CD4-positive, alpha-beta T cell treated with Interleukin-15 for 4 hours (primary cell): ENCODE measurements at regions not wholly inside any gene's neighbourhood (a gene's known extent, or its start where the extent isn't known, plus 50 kb on each side); places are given as distances from the start of the nearest gene placed in this dataset.
"Not testable (repeated sequence)": the region's sequence is repeated elsewhere in the genome, so short reads cannot be mapped to it uniquely, and the experiment has no call there.

Experiments used
- DNase-seq: peaks from one replicate; pipeline ENCODE4 v3.0.0-alpha.2; 2020; ENCODE audit warnings: low spot score

DNA sequence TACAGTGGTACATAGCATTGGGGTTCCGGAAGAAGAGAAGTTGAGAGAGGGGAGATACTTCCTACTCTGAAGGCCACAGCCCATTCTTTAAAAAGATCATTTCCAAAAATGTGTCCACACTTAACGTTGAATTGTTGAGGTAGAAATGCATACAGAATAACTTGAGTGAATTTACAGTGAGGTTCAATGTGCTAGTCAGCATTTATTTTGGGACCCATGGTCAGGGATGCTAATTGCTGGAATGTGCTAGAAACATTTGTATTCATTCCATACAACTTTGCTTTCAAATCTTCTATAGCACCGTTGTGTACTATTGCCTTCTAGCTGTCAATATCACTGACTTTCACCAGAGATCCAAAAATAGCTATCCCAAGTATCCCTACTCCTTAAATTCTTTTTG lies 325.9 kb downstream of the SATB2 start:
- DNase-seq = no peak

DNA sequence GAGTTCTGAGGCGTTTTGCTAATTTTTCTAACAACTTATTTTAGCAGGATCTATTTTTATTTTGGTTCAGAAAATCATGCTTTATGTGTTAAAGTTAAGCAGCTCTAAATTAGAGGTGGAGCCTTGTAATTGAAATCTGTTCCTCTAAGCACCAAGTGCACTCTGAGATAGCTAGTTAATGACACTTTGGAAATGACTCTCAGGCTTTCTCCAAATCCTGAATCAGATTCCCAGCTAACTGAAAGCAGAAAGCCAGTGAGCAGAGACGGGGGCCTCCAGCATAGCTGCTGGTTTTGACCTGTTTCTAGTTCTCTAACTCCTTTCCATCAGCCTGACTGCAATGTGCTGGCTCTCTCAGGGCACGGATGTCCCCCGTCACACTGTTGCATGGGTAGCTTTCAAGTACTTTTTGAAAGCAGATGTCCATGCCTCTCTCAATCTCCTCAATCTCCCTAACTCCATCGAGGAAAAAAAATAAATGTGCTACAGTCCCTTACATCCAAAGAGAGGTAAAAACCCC lies 326.5 kb downstream of the SATB2 start:
- no peak for DNase-seq

DNA sequence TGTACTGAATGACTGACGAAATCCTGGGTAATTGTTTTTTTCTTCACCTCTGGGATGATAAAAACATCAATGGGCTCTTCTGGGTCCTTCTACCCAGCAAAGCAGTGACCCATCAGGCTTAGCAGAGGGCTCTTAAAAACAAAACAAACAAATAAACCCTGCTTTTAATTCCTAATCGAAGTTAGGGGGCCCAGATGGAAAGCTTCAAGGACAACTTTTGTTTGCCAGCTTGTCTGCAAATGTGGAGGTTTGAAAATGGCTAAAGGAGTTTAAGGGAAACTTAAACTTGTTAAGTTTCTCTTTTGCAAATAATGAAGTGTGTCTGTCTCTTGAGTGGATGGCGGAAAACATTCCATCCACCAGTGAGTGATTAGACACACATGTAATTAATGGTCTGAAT lies 327.2 kb downstream of the SATB2 start:
- DNase-seq = no peak

DNA sequence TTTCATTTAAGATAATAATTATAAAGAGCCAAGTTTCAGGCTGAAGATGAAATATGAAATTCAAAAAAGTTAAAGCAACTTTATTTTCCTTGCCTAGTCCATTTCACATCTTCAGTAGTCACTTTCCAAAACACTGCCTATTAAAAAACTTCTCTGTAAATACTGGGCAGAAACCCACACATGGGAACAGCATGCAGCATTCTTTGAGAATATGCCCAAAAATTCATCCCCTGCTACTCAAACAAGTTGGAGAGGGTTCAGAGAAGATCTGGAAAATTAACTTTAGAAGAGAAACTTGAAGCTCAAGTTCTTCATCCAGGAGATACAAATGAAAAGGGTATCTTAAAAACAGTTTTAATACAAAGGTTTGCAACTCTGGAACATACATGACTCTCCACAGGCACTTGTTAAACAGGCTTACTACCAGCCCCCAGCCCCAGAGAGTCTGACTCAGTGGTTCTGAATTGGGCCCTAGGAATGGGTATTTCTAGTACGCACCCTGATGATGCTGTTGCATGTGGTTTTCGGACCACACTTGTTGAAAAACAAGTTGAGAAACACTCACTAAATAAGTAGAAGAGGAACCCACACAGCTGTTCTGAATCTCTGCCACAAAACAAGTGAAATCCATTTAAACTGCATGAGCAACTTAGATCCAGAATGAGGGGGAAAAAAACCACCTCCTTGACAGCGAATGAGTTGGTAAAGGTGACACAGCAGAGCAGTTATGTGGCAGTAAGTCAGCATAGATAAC lies 329.1 kb downstream of the SATB2 start:
- no peak for DNase-seq

DNA sequence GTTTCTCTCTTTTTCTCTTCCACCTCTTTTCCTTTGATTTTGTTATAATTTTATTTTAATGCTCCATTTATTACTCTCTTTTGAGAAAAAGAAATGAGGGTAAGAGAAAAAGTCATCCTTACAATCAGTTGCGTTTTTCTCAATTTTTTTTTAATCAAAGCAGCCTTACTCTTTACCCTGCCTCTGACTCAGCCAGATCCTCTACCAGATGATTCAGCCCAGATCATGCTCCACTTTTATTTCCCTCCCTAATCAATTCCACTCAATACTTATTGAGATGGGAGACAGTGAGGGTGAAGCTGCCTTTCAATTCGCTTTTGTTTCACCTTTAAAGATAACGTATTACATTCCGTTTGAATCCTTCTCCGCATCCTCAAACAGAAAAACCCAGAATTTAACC lies 337.9 kb downstream of the SATB2 start:
- no peak for DNase-seq

DNA sequence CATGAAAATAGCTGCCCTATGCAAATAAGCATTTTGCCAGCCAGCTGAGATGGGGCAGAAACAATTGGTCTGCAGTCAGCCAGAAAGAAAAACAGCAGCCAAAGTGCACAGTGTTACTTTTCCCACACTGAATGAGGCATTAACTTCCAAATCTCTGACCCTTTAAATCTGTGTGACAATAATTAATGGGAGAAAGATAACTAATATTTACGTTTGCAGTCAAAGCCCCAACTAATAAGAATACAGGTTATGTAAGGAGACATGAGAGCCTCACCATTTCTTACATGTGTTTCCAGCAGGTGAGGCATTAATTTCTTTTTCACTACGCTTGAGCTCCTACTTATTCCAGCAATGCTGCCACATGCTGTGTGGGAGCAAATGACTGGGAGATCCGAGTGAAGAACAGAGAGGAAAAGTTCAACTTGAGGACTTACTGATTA lies 339.0 kb downstream of the SATB2 start:
- DNase-seq = no peak

DNA sequence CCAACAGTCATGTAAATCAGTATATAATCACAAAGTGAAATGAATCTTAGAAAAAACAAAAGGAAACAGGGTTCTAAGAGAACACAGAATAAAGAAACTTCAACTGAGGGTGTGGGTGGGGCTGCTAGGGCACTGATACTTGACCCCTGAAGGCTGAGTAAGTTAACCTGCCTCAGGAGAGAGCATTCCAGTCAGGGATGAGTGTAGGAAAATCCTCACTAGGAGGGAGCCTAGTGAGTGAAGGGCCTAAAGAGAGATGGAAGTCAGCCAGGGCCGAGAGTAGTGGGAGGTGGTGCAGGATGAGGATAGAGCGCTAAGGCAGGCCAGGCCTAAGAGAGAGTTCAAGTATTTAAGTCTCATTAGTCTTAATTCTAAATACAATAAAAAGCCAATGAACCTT lies 342.6 kb downstream of the SATB2 start:
- no peak for DNase-seq

DNA sequence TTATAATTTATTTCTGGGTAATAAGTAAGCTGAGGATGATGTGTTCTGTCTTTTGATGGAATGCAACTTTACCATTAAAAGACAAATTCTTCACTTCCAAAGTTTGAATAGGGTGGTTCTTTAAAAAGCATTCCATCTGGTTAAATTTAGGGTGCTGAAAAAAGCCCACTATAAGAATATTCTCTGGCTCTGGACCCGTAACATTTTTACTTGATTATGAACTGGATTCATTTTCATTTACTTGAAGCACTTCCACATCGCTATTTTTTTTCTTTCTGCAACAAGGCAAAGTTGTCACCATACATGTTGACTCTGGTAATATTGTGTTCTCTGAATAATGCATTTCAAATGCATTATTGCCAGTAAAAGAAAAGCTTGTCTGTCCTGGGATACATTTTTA lies 344.6 kb downstream of the SATB2 start:
- no peak for DNase-seq

DNA sequence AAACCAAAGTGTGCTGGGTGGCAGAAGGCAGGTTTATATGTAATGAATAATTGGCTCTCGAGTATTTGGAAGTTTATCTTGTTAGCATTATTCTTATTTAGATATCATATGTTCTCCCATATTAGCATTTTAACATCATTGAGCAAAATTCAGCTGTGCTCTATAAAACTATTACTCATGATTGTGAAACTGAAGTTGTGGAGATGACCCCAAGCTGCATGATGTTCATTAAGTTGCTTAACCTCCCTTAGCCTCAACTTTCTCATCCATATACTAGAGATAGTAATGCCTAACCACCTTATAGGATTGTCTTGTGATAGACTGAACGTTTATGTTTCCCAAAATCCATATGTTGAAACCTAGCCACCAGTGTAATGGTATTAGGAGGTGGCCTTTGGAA lies 346.3 kb downstream of the SATB2 start:
- DNase-seq = no peak

DNA sequence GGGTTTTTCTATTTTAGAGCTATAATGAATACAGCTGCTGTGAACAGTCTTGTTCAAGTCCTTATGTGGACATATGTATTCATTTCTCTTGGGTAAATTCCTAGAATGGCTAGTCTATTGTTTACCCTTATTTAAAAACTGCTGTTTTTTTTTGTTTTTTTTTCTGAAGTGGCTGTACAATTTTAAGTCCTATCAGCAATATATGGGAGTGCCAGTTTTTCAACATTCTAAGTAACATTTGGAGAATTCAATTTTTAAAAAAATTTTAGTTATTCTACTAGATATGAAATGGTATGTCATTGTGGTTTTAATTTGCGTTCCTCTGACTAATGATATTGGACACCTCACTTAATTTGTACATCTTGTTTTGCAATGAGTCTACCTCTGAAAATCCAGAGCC lies 349.7 kb downstream of the SATB2 start:
- no peak for DNase-seq

DNA sequence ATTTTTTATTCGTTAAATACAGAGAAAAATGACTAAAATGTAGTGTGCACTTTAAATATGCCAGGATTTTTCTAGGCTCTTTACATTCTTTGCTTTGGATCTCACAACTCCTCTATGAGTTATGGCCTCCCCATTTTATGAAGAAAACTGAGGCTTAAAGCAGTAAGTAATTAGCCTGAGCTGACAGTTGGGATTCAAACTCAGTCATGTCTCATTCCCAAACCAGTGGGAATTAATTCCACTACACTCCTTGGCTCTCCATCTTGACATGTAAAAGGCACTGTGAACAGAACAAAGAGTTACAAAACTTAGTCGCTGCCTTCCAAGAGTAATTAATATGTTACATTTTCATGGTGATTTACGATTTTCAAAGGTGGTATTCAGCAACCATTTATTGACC lies 351.9 kb downstream of the SATB2 start:
- no peak for DNase-seq

DNA sequence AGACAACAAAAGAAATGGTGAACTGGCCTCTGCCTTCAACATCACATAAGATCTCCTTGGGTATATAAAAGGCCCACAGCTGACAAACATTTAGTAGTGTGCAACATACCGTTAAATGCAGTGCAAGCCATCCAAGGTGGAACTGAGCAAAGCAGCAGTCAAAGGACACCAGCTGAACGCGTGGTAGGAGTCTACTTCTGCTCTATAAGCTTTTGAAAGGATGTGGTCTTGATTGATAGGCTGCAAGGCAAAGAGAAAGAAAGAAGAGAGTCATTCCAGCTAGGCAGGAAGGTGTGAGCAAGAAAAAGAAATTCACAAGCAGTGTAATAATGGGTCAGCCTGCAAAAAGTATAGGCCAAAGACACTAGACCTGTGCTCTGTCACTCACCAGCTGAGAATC lies 356.3 kb downstream of the SATB2 start:
- DNase-seq = no peak

DNA sequence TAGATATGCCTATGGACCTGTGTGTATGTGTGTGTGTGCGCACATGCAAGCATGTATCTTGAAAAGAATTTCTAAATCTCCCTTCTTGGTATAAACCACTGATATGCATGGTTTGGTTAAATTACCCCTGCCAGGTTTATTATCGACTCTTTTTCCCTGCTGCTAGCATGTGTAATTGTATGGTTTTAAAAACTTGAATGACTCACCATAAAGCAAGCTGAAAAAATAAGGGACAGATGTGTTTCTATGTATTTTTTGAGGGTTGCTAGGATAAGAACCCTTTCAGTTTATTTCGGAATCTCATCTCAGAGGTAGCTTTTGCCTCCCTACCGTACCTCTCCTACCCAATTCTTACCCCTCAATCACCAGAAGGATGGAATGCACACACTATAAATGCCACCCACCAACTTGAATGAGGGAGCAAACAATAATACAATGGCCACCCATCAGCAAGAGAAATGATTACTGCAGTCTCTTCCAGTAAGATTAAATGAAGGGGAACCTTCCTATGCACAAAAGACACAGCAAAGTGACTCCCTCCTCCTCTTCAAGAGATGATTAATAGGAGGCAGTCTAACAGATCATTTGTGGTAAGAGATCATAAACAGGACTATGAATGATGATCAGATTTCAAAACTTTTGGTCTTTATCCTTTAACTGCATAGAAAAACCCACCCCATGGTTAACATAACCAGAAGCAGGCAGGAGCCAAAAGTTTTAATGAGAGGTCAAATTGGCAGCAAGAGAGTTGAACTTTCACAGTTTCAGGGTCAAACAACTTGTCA lies 357.2 kb downstream of the SATB2 start:
- no peak for DNase-seq

DNA sequence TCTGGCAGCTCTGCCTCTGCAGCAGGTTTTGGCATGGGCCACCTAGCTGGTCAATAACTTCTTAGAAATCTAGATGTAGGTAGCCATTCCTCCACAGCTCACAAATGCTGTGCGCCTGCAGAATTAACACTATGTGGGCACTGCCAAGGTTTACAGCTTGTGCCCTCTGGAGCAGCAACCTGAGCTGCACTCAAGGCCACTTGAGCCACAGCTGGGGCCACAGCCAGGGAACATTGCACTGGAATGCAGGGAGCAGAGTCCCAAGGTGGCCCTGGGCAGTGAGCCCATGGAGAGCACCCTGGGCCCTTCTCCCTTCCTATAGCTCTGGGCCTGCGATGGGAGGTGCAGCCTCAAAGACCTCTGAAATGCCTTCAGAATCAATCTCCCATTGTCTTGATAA lies 365.3 kb downstream of the SATB2 start:
- no peak for DNase-seq

DNA sequence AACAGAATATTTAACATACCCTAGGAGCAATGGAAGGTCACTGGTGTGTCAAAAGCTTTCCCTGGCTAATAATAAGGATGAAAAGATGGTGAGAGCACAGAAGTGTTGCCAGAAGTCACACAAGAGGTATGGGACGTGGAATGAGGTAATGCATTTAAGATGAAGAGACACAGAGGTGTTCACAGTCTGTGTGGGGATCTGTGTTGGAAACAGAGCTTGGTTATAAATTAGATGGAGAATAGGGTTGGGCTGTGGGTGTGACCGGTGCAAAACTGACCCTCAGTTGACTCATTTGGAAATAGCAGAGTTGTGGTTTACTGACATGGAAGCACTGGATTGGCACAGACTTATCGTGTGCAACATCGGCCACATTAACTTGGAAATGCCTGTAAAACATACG lies 372.5 kb downstream of the SATB2 start:
- DNase-seq = no peak

DNA sequence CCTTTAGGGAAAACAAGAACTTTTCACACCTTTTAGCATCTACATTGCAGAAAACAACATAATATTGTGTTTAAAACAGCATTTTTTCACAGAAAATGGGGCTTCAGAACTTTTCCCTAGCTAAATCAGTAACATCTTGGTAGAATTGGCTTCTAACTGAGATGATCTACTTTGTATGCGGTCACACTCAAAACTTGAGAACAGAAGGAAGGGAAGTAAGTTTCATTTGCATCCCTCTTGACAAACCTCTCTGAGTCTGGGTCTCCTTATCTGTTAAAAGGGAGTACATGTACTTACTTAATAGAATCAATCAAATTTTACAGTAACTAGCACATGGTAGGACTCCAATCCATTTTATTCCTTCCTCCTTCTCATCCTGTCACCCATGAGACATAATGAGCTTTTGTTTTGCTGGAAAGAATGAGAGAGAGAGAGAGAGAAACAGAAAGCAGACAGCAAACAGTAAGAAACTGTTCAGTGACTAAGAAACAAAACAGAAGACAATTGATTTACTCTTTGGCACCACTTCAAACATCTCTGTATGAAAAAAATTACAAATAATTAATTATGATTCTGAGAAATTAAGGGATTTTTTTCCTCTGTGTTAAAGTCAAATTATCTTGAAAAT lies 387.3 kb downstream of the SATB2 start:
- DNase-seq = no peak

DNA sequence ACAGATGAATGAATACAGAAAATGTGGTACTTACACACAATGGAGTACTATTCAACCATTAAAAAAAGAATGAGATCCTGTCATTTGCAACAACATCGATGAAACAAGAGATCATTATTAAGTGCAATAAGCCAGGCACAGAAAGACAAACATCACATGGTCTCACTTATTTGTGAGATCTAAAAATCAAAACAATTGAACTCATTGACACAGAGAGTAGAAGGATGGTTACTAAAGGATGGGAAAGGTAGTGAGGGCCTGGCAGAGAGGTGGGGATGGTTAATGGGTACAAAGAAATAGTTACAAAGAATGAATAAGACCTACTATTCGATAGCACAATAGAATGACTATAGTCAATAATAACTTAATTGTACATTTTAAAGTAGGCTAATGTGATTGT lies 393.5 kb downstream of the SATB2 start:
- no peak for DNase-seq

DNA sequence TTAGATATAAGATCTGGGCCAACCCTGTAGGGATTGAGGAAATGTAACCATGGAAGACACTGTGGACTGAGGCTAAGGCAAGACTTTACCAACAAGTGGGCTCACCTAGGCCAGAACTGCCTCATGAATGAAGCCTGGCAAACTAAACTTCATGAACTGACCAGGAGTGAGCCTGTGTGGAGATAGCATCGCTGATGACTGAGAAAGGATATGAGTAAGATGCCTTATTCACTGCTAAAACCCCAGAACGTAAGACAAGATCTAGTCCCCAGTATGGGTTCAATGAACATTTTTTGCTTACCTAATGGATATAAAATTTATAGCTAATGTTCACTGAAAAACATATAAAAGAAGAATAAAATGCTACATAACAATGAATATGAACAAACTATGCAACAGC lies 399.8 kb downstream of the SATB2 start:
- no peak for DNase-seq

DNA sequence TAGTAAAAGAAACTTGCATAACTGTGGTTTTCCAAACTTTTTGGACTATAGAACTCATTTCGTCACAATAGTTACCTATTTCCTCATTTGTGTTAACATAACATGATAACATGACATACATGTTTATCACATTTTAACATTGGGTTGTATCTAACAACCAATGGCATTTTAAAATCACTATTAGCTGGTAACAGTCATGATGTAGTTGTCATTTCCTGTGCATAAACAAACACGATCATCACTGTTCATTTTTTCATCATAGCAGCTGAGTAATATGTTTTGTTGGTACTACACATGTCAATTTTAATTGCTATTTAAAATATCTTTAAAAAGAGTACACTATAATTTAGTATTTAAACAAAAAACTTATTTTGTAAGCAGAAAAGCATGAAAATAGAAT lies 402.4 kb downstream of the SATB2 start:
- DNase-seq = no peak

DNA sequence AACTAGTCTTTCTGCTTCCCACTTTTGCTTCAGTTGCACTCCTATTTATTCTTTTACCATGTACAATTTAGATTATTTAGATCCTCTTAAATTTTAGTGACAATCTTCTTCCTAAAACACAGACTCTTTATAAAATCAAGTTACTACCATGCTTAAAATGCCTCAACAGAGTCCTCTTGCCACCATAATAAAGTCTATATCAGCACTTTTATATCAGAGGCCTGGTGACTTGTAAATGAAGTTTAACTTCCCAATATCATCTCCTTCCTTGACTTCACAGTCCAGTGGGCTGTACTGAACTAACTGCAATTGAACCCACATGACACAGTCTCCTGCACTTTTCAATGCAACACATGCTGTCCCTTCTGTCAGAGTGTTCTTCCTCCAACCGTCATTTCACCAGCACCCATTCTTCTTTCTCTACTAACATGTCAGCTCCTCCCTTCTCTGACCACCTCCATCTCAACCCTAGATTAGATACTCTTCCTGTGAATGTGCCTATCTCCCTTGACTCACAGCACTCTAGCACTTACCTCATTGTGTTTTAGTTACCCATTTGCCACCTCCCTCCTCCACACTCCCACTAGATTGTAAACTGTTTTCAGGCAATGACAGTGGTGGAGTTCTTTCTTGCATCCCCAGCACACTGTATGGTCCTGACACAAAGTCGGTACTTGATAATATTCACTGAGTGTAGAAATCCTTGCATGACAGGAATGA lies 414.9 kb downstream of the SATB2 start:
- no peak for DNase-seq

DNA sequence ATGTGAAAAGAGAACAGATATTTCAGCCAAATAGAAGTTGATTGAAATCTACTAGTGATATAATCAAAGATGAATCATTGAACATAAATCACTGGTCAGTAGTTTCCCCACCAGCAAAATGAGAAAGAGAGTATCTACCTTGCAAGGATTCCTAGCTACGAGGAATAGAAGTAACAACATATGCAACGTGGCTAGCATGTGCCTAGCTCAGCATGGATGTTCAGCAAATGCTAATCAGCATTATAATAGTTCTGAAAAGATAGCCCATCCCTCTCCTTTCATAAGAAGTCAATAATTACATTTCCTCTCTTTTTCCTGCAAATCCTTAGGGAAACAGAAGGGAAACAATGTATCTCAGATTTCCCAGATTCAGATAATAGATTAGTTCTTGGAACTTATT lies 417.2 kb downstream of the SATB2 start:
- no peak for DNase-seq

DNA sequence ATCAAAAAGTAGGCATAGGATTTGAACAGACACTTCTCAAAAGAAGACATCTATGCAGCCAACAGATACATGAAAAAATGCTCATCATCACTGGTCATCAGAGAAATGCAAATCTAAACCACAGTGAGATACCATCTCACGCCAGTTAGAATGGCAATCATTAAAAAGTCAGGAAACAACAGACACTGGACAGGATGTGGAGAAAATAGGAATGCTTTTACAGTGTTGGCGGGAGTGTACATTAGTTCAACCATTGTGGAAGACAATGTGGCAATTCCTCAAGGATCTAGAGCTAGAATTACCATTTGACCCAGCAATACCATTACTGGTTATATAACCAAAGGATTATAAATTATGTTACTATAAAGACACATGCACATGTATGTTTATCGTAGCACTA lies 424.0 kb downstream of the SATB2 start:
- DNase-seq = not testable (repeated sequence)
